IMR-90 (cell line): ENCODE measurements at regions not wholly inside any gene's neighbourhood (a gene's known extent, or its start where the extent isn't known, plus 50 kb on each side); places are given as distances from the start of the nearest gene placed in this dataset.
"Not testable (repeated sequence)": the region's sequence is repeated elsewhere in the genome, so short reads cannot be mapped to it uniquely, and the experiment has no call there.

Experiments
- ATAC-seq: fragments of 200-7000 bp; cut with Tn5 transposase; 2 replicates; pipeline ENCODE4 v1.9.1; 2020; ENCODE audit warnings: low read depth, mild to moderate bottlenecking, moderate library complexity
- BruUV-seq: library from RNA; stranded (reverse); fragments of 400-500 nt; replicated peaks from 2 replicates; lab custom pipeline; 2021; lab: Mats Ljungman, UMichigan
- CTCF ChIA-PET: fragments of 300-600 bp; formaldehyde crosslinking; extraction: SDS; loops from one replicate; lab custom pipeline; 2021; ENCODE audit warnings: antibody characterized with exemption; lab: Yijun Ruan, JAX
- POLR2A ChIA-PET: fragments of 300-600 bp; sonication (Branson Sonifier 250); formaldehyde crosslinking; loops from one replicate; lab custom pipeline; 2022; ENCODE audit warnings: antibody characterized with exemption; ENCODE audit not compliant: unreplicated experiment; lab: Charles Lee
- DNase-seq: peaks from one replicate; pipeline ENCODE4 v3.0.0; 2013
- H2AFZ ChIP-seq: replicated peaks from 2 replicates; pipeline ENCODE3; 2013; ENCODE audit warnings: low read length, mild to moderate bottlenecking; ENCODE audit not compliant: poor library complexity
- H2AK5ac ChIP-seq: 2 replicates; pipeline ENCODE4 v1.6.1; 2013; ENCODE audit warnings: low read depth, low read length, inconsistent platforms
- H2AK9ac ChIP-seq: replicated peaks from 2 replicates; pipeline ENCODE3; 2013; ENCODE audit warnings: mild to moderate bottlenecking, low read depth, low read length, moderate library complexity; ENCODE audit not compliant: poor library complexity
- H2BK120ac ChIP-seq: 2 replicates; pipeline ENCODE4 v1.6.1; 2013; ENCODE audit warnings: low read depth, low read length, inconsistent platforms
- H2BK15ac ChIP-seq: 3 replicates; pipeline ENCODE4 v1.6.1; 2013; ENCODE audit warnings: low read depth, low read length, inconsistent platforms
- H2BK20ac ChIP-seq: 2 replicates; pipeline ENCODE4 v1.6.1; 2013; ENCODE audit warnings: low read depth, mild to moderate bottlenecking, inconsistent platforms, low read length, moderate library complexity
- H2BK5ac ChIP-seq: 2 replicates; pipeline ENCODE4 v1.6.1; 2013; ENCODE audit warnings: mild to moderate bottlenecking, low read depth, low read length, inconsistent platforms; ENCODE audit not compliant: poor library complexity, severe bottlenecking
- H3K14ac ChIP-seq: replicated peaks from 2 replicates; pipeline ENCODE4 v1.6.1; 2013; ENCODE audit warnings: low read depth, low read length, inconsistent platforms
- H3K18ac ChIP-seq: 2 replicates; pipeline ENCODE4 v1.6.1; 2013; ENCODE audit warnings: low read depth, low read length, control low read depth
- H3K23ac ChIP-seq: 2 replicates; pipeline ENCODE4 v1.6.1; 2013; ENCODE audit warnings: low read depth, low read length, inconsistent platforms
- H3K27ac ChIP-seq: 2 replicates; pipeline ENCODE4 v1.5.1; 2013; ENCODE audit warnings: mild to moderate bottlenecking, control low read depth, low read length; ENCODE audit not compliant: insufficient read depth
- H3K27me3 ChIP-seq: 2 replicates; pipeline ENCODE4 v1.6.1; 2013; ENCODE audit warnings: low read length; ENCODE audit not compliant: control insufficient read depth, insufficient read depth
- H3K36me3 ChIP-seq: 2 replicates; pipeline ENCODE4 v1.6.1; 2013; ENCODE audit warnings: low read length, mixed read lengths; ENCODE audit not compliant: control insufficient read depth, insufficient read depth
- H3K4ac ChIP-seq: 2 replicates; pipeline ENCODE4 v1.6.1; 2013; ENCODE audit warnings: low read depth, low read length, inconsistent platforms
- H3K4me1 ChIP-seq: 2 replicates; pipeline ENCODE4 v1.6.1; 2013; ENCODE audit warnings: low read length, mixed read lengths; ENCODE audit not compliant: control insufficient read depth, insufficient read depth
- H3K4me2 ChIP-seq: 2 replicates; pipeline ENCODE4 v1.6.1; 2013; ENCODE audit warnings: low read depth, mild to moderate bottlenecking, control low read depth, low read length, moderate library complexity
- H3K4me3 ChIP-seq: 2 replicates; pipeline ENCODE4 v1.5.1; 2013; ENCODE audit warnings: low read depth, mild to moderate bottlenecking, control low read depth, low read length, moderate library complexity; ENCODE audit not compliant: insufficient read depth
- H3K56ac ChIP-seq: 2 replicates; pipeline ENCODE4 v1.6.1; 2013; ENCODE audit warnings: low read length, inconsistent platforms; ENCODE audit not compliant: insufficient read depth; ENCODE audit errors: extremely low read depth
- H3K79me1 ChIP-seq, 2 experiments: 2 replicates each; pipeline ENCODE4 v1.6.1; 2013; ENCODE audit warnings: low read length in 2 of 2, inconsistent platforms in 1 of 2, low read depth in 1 of 2
- H3K9ac ChIP-seq: 2 replicates; pipeline ENCODE4 v1.6.1; 2013; ENCODE audit warnings: low read depth, low read length, control low read depth
- H3K9me1 ChIP-seq: 2 replicates; pipeline ENCODE4 v1.6.1; 2013; ENCODE audit warnings: low read length, inconsistent platforms; ENCODE audit not compliant: insufficient read depth
- H3K9me3 ChIP-seq: 2 replicates; pipeline ENCODE4 v1.6.1; 2013; ENCODE audit warnings: low read length; ENCODE audit not compliant: control insufficient read depth, insufficient read depth
- H4K20me1 ChIP-seq: 2 replicates; pipeline ENCODE4 v1.6.1; 2013; ENCODE audit warnings: low read length, inconsistent platforms; ENCODE audit not compliant: insufficient read depth
- H4K5ac ChIP-seq: 2 replicates; pipeline ENCODE4 v1.6.1; 2013; ENCODE audit warnings: mild to moderate bottlenecking, low read depth, low read length, control low read depth
- H4K8ac ChIP-seq, 2 experiments: 2 replicates each; pipeline ENCODE4 v1.6.1; 2013; ENCODE audit warnings: low read depth in 2 of 2, low read length in 2 of 2, control low read depth in 1 of 2, inconsistent platforms in 1 of 2
- H4K91ac ChIP-seq: 2 replicates; pipeline ENCODE4 v1.6.1; 2013; ENCODE audit warnings: low read depth, low read length, inconsistent platforms; ENCODE audit not compliant: insufficient read depth
- WGBS, 2 experiments: methylation state at CpG; one replicate each; pipeline versions ENCODE4 v1.1.5 to v1.1.7; 2013; ENCODE audit warnings: missing lambda C conversion rate in 2 of 2; ENCODE audit not compliant: insufficient read length in 1 of 2; ENCODE audit errors: extremely low coverage in 2 of 2; 5-methylcytosine and 5-hydroxymethylcytosine counted together
- dilution Hi-C: fragments of 300-500 bp; cut with HindIII; formaldehyde crosslinking; loops from one replicate; pipeline ENCODE4 v1.14.3; 2018; ENCODE audit warnings: low sequenced_read_pairs; ENCODE audit not compliant: unreplicated experiment
- in situ Hi-C: fragments of 300-500 bp; cut with MboI; formaldehyde crosslinking; loops from 3 replicates; pipeline ENCODE4 v1.14.3; 2019; ENCODE audit warnings: low sequenced_read_pairs, inconsistent platforms, mixed read lengths
- intact Hi-C: fragments of 100-400 bp; cut with micrococcal nuclease; formaldehyde crosslinking; loops from 2 replicates; pipeline ENCODE4 v1.10.0; 2022

GRCh38 chr11:89589413-89589812 lies 98.2 kb upstream of the NOX4 start:
- dilution Hi-C loops, H2BK120ac ChIP-seq, H3K27me3 ChIP-seq, H3K4me3 ChIP-seq, H2BK20ac ChIP-seq, H3K18ac ChIP-seq, H3K4me1 ChIP-seq, H3K27ac ChIP-seq, BruUV-seq, H3K4ac ChIP-seq, H3K36me3 ChIP-seq, H3K9ac ChIP-seq, H4K20me1 ChIP-seq, H2AK5ac ChIP-seq, in situ Hi-C loops, H4K91ac ChIP-seq, H2BK15ac ChIP-seq, H4K5ac ChIP-seq, H2AK9ac ChIP-seq, H3K56ac ChIP-seq, POLR2A ChIA-PET, H3K4me2 ChIP-seq, H2BK5ac ChIP-seq, H3K23ac ChIP-seq, ATAC-seq, H3K14ac ChIP-seq, intact Hi-C loops, H4K8ac ChIP-seq, H3K79me1 ChIP-seq, H2AFZ ChIP-seq, H3K9me1 ChIP-seq, CTCF ChIA-PET, H3K9me3 ChIP-seq: not testable (repeated sequence)
- no CpG with 5 or more reads among the region's 6 CpGs for WGBS, 2 experiments
- peak; percentile 8 for DNase-seq

DNA sequence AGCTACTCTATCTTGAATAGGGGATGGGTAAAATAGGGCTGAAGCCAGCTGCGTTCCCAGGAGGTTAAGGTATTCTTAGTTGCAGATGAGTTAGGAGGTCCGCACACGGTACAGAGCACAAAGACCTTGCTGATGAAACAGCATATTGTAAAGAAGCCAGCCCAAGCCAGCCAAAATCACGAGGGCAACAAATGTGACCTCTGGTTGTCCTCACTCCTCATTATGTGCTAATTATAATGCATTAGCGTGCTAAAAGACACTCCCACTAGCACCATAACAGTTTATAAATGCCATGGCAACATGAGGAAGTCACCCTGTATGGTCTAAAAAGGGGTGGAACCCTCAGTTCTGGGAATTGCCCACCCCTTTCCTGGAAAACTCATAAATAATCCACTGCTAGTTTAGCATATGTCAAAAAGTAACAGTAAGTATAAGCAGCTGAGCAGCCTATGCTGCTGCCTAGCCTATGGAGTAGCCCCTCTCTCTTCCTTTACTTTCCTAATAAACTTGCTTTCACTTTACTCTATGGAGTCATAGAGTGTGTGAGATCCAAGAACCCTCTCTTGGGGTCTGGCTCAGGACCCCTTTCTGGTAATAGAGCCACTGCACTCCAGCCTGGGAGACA lies 98.9 kb upstream of the NOX4 start:
- H3K4ac ChIP-seq, H4K5ac ChIP-seq, H3K79me1 ChIP-seq, CTCF ChIA-PET, POLR2A ChIA-PET, H2BK120ac ChIP-seq, H3K18ac ChIP-seq, H3K14ac ChIP-seq, intact Hi-C loops, H3K9ac ChIP-seq, H2BK15ac ChIP-seq, H2AK5ac ChIP-seq, H3K4me1 ChIP-seq, BruUV-seq, H3K27me3 ChIP-seq, H3K27ac ChIP-seq, H2AK9ac ChIP-seq, H3K4me2 ChIP-seq, ATAC-seq, H4K20me1 ChIP-seq, DNase-seq, H3K4me3 ChIP-seq, H3K36me3 ChIP-seq, H4K91ac ChIP-seq, H3K9me1 ChIP-seq, H2BK20ac ChIP-seq, H4K8ac ChIP-seq, H2BK5ac ChIP-seq, H3K56ac ChIP-seq, H2AFZ ChIP-seq, in situ Hi-C loops, H3K9me3 ChIP-seq, H3K23ac ChIP-seq, dilution Hi-C loops: not testable (repeated sequence)
- WGBS, 2 experiments, result no CpG with 5 or more reads among the region's 5 CpGs
